Fibroblast of lung (primary cell): ENCODE measurements at regions not wholly inside any gene's neighbourhood (a gene's known extent, or its start where the extent isn't known, plus 50 kb on each side); places are given as distances from the start of the nearest gene placed in this dataset.

Source experiments
- DNase-seq, 2 donors: peaks; one replicate each; pipeline versions ENCODE4 v3.0.0 to v3.0.0-alpha.2; 2010; ENCODE audit warnings: low read depth in 2 of 2
- H2AFZ ChIP-seq: 2 replicates; pipeline ENCODE4 v1.5.1; 2012; ENCODE audit warnings: low read length, control low read depth, inconsistent platforms
- H3K27ac ChIP-seq: 2 replicates; pipeline ENCODE4 v1.5.1; 2011; ENCODE audit warnings: low read length, control low read depth; ENCODE audit not compliant: insufficient read depth
- H3K27me3 ChIP-seq: 2 replicates; pipeline ENCODE4 v1.5.1; 2011; ENCODE audit warnings: mild to moderate bottlenecking, low read length; ENCODE audit not compliant: control insufficient read depth, insufficient read depth
- H3K36me3 ChIP-seq: 2 replicates; pipeline ENCODE4 v1.5.1; 2011; ENCODE audit warnings: low read length; ENCODE audit not compliant: control insufficient read depth, insufficient read depth
- H3K4me1 ChIP-seq: 2 replicates; pipeline ENCODE4 v1.5.1; 2011; ENCODE audit warnings: low read length; ENCODE audit not compliant: control insufficient read depth, insufficient read depth; ENCODE audit errors: extremely low read depth
- H3K4me2 ChIP-seq: 2 replicates; pipeline ENCODE4 v1.5.1; 2011; ENCODE audit warnings: low read length, control low read depth; ENCODE audit not compliant: insufficient read depth; ENCODE audit errors: extremely low read depth
- H3K4me3 ChIP-seq, 4 experiments: fragments of 200-600 bp in 1 of 4; sonication (generic) in 1 of 4; replicated peaks in 1 of 4; 2 replicates each; pipeline ENCODE4 v1.5.1; 2011 to 2016; ENCODE audit warnings: low read length in 4 of 4, low read depth in 3 of 4, mild to moderate bottlenecking in 3 of 4, control low read depth in 2 of 4, inconsistent platforms in 1 of 4, mixed read lengths in 1 of 4; ENCODE audit not compliant: insufficient read depth in 1 of 4; ENCODE audit errors: control extremely low read depth in 1 of 4
- H3K79me2 ChIP-seq: 2 replicates; pipeline ENCODE4 v1.5.1; 2012; ENCODE audit warnings: mild to moderate bottlenecking, low read length, inconsistent platforms; ENCODE audit not compliant: control insufficient read depth, insufficient read depth
- H3K9ac ChIP-seq: 2 replicates; pipeline ENCODE4 v1.5.1; 2011; ENCODE audit warnings: mild to moderate bottlenecking, low read length, control low read depth; ENCODE audit not compliant: insufficient read depth
- H3K9me3 ChIP-seq: 2 replicates; pipeline ENCODE4 v1.5.1; 2012; ENCODE audit warnings: low read depth, low read length; ENCODE audit not compliant: control insufficient read depth, insufficient read depth
- H4K20me1 ChIP-seq: 2 replicates; pipeline ENCODE4 v1.5.1; 2011; ENCODE audit warnings: low read length; ENCODE audit not compliant: control insufficient read depth, insufficient read depth; ENCODE audit errors: extremely low read depth
- EZH2 ChIP-seq: IDR thresholded peaks from 2 replicates; pipeline ENCODE4 v1.5.1; 2012; ENCODE audit warnings: low read length, control low read depth, mild to moderate bottlenecking; ENCODE audit errors: missing control alignments
- TF ChIP-seq, protein P1 (sequence below), 2 donors: IDR thresholded peaks in 1 of 2; conservative IDR thresholded peaks in 1 of 2; 1 replicate in 1 of 2; 2 replicates in 1 of 2; pipeline ENCODE4 v1.5.1; 2011 to 2012; ENCODE audit warnings: low read length in 2 of 2, control low read depth in 1 of 2, inconsistent platforms in 1 of 2, low read depth in 1 of 2, mild to moderate bottlenecking in 1 of 2

DNA sequence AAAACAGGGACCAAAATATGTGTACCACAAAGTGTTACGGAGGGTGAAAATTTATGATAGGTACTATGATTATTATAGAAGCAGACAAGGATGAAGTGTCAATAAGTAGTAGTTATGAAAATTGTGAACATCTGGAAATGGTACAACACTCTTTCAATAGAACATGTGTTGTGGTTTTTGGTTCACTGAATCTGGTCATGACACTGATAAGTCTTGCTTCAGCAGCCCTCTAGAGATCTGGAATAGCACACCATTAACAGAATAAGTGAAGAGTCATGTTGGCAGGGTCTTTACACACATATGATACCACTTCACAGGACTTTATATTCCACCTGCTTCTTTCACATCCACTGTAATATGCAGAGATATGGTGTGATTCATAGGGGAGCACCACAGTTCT is 985.2 kb upstream of the SEMA6D start:
- Histone ChIP-seq H3K27ac (no peak overlapping the region), H3K4me3 (no peak overlapping the region), H3K9ac (no peak overlapping the region), H3K4me2 (no peak overlapping the region), H3K79me2 (no peaks in the 10 kb centered on the region), H3K4me1 (no peaks in the 10 kb centered on the region), H4K20me1 (no peaks in the 10 kb centered on the region), H3K27me3 (no peaks in the 10 kb centered on the region), H3K9me3 (no peaks in the 10 kb centered on the region), H3K36me3 (no peaks in the 10 kb centered on the region), H2AFZ (no peak overlapping the region)
- DNase-seq: no peak
- no peak for TF ChIP-seq EZH2
- TF ChIP-seq, protein P1, sequence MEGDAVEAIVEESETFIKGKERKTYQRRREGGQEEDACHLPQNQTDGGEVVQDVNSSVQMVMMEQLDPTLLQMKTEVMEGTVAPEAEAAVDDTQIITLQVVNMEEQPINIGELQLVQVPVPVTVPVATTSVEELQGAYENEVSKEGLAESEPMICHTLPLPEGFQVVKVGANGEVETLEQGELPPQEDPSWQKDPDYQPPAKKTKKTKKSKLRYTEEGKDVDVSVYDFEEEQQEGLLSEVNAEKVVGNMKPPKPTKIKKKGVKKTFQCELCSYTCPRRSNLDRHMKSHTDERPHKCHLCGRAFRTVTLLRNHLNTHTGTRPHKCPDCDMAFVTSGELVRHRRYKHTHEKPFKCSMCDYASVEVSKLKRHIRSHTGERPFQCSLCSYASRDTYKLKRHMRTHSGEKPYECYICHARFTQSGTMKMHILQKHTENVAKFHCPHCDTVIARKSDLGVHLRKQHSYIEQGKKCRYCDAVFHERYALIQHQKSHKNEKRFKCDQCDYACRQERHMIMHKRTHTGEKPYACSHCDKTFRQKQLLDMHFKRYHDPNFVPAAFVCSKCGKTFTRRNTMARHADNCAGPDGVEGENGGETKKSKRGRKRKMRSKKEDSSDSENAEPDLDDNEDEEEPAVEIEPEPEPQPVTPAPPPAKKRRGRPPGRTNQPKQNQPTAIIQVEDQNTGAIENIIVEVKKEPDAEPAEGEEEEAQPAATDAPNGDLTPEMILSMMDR (conservative IDR thresholded peaks at IDR 0.05 in 1 of 2, IDR thresholded peaks at IDR 0.05 in 1 of 2; ENCODE audit: low read depth in 1 of 2, low read length in 2 of 2): no peak

DNA sequence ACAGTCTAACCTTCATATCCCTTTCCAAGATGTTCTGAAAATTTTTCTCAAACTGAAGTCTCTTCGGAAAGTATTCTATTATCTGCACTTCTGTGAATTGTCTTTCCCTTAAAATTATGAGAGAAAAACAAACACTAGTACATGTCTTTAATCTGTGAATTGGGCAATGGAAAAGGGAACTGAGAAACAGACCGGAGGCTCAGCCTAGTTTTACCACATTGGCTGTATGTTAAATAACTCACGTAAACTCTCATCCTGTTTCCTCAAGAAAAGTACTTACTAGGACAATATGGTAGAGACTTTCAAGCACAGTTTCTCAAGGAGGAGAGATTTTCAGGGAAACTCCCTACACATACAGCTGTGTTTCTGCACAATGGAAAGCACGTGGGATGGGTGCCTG is 982.2 kb upstream of the SEMA6D start:
- Histone ChIP-seq H3K9me3 (no peaks in the 10 kb centered on the region), H3K79me2 (no peaks in the 10 kb centered on the region), H3K4me3 (no peak overlapping the region), H3K4me1 (no peaks in the 10 kb centered on the region), H4K20me1 (no peaks in the 10 kb centered on the region), H2AFZ (no peak overlapping the region), H3K9ac (no peak overlapping the region), H3K27ac (no peak overlapping the region), H3K4me2 (no peak overlapping the region), H3K27me3 (no peaks in the 10 kb centered on the region), H3K36me3 (no peaks in the 10 kb centered on the region)
- no peak for DNase-seq
- TF ChIP-seq, protein P1 (conservative IDR thresholded peaks at IDR 0.05 in 1 of 2, IDR thresholded peaks at IDR 0.05 in 1 of 2; ENCODE audit: low read depth in 1 of 2, low read length in 2 of 2): no peak
- no peak for TF ChIP-seq EZH2

DNA sequence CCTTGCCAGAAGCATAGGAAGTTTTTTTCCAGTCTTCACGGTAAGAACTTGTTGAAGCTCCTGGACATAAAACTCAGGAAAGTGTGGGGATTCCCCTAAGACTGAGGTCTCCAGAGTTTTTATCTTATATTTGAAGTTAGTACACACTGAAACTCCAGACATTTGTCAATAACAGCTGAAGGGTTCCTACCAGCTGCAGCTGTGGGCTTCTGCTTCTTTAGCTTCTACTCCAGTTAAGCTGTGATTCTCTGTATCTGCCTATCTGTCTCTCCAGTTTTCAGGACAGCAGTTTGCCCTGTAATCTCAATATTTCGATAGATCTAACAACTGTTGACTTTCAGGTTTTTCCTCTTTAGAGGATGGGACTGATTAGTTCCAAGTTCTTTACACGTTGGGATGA is 966.0 kb upstream of the SEMA6D start:
- no peaks in the 10 kb centered on the region for H3K36me3 ChIP-seq
- H3K4me1 ChIP-seq: no peaks in the 10 kb centered on the region
- no peaks in the 10 kb centered on the region for H4K20me1 ChIP-seq
- H2AFZ ChIP-seq: no peak overlapping the region
- no peaks in the 10 kb centered on the region for H3K79me2 ChIP-seq
- H3K27ac ChIP-seq: no peak overlapping the region
- no peak overlapping the region for H3K4me2 ChIP-seq
- H3K9ac ChIP-seq: no peak overlapping the region
- H3K4me3 ChIP-seq: no peak overlapping the region
- no peak for DNase-seq
- H3K9me3 ChIP-seq: no peaks in the 10 kb centered on the region
- H3K27me3 ChIP-seq: no peaks in the 10 kb centered on the region
- no peak for TF ChIP-seq EZH2
- TF ChIP-seq, protein P1 (conservative IDR thresholded peaks at IDR 0.05 in 1 of 2, IDR thresholded peaks at IDR 0.05 in 1 of 2; ENCODE audit: low read depth in 1 of 2, low read length in 2 of 2): no peak
